SHP77 treated with DMSO at 0.1 percent for 48 hours (cell line): ENCODE measurements at regions not wholly inside any gene's neighbourhood (a gene's known extent, or its start where the extent isn't known, plus 50 kb on each side); places are given as distances from the start of the nearest gene placed in this dataset.
"Not testable (repeated sequence)": the region's sequence is repeated elsewhere in the genome, so short reads cannot be mapped to it uniquely, and the experiment has no call there.

Experiments used
- DNase-seq: peaks from one replicate; lab custom pipeline; 2025; lab: John Stamatoyannopoulos, UW

DNA sequence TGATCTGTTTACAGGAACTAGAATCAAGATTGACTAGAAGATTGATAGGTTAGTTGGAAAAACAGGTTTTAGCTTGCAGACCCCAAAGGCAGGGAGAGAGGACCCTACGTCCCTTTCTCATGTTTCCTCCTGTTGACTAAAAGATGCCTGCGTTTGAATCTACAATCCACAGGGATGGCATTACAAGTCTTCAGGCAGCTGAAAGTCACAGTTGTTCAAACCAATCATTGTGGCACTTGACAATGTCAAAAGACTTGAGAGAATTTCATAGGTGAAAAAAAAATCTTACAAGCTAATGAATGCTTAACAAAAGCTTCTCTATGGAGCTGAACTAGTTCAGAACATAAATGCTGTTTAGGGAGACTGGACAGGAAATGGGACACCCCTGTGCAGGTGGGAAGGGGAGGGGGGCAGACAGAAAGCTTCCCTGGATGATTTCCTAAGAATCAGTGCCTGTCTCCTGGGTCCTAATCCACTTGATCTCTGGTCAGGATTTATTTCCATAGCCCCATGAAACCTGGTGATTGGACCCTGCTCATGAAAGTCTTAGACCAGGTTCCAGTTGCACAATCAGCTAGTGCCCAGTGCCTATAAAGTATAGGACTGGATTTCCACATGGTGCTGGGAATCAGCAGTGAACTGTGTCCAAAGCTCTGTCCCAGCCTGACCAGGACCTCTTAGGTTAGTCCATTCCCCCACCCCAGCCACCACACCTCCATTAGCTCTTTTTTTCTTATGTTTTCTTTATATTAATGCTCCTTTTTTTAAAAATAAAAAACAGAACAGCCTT, 91.6 kb upstream of the BCAR3 start:
- DNase-seq, result no peak

- DNase-seq, result no peak
These were observed 90.2 kb upstream of the BCAR3 start for GRCh38 chr1:93771843-93772242.

DNA sequence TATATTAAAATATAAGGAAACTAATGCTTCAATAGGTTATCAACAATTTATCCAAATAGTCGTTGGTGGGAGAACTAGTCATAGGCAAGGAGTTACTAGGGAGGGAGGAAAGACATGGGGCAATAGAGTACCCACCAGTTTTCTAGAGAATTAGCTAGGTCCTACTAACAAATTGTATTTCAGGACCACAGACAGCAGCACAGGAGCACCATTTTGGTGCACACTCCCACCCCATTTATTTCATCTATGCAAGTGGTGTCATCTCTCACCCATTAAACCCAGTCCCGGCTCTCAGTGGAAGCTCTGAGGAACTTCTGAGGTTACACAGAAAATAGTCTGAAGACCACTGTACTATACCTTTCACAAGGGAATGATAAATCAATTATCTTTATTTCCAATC, 89.0 kb upstream of the BCAR3 start:
- no peak for DNase-seq

GRCh38 chr1:93769777-93770176, 88.1 kb upstream of the BCAR3 start:
- DNase-seq, result no peak

GRCh38 chr1:93768380-93768863, 86.8 kb upstream of the BCAR3 start:
- DNase-seq, result no peak

GRCh38 chr1:93766451-93766850, 84.8 kb upstream of the BCAR3 start:
- no peak for DNase-seq

DNA sequence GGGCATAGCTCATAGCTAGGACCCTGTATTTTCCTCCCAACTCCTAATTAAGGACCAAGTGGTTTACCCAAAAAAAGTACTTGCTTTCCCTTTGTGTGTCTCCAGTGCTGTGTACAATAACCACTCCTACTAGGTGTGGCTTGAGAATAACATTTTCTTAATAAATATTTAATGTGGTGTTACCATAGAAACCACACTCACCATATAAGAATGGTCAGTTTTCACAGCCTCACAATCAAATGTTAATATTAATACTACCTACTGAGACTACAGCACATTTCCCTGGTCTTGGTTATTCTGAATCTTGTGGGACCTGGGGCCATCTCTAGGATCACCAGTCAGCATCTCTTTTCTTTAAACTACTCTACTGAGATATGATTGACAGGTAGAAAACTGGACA, 83.5 kb upstream of the BCAR3 start:
- DNase-seq, result no peak

DNA sequence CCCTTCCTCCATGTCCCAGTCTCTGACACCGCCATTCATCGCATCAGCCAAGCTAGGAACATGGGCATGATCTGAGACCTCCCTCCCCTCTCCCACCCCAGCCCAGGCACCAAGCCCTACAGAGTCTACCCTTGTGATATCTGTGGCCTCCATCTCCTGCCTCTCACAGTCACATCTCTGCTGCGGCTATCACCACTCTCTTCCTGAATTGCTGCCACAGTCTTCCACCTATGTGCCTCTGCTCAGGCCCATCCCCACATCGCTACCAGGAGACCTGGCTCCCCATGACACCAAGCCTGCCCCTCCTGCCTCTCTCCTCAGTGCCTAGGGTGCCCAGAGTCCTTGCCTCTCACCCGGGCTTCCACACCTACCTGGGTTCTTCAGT, 82.7 kb upstream of the BCAR3 start:
- DNase-seq, result no peak

GRCh38 chr1:93763704-93764365, 82.2 kb upstream of the BCAR3 start:
- DNase-seq, result no peak

- no peak for DNase-seq
These were observed 77.3 kb upstream of the BCAR3 start for GRCh38 chr1:93758842-93759515.

DNA sequence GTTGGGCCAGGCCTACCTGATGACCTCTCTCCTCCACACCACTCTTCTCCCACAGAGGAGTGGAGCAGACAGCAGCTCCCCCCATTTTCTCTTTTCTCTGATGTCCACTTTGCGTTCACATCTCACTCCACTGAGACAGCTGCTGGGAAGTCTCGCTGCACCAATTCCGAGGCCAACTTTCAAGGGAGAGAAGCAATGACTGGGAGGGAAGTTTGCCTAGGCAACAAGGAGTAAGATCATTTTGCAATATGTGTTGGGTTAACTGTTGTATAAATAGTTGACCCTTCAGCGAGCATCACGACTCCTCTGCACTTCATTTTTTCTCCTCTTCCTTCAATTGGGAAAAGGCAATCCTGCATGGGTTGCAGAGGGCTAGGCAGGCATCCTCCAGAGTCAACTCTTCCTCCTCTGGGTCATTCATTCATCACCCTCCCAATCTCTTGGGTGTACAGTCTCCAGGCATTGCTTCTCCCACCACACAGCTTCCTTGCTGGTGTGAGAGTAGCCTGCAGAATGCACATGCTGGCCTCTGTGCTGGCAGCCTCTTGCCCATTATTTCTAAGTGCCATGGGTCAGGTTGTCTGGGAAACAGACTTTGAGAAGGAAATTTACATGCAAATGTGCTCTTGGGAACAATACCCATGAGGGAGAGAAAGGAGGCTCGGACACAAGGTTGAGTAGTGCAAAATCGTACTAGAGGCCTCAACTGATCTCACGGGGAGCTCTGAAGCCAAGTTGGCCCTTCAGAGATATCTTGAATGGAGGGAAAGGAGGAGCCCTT, 75.8 kb upstream of the BCAR3 start:
- no peak for DNase-seq

GRCh38 chr1:93756657-93757056, 75.0 kb upstream of the BCAR3 start:
- no peak for DNase-seq

DNA sequence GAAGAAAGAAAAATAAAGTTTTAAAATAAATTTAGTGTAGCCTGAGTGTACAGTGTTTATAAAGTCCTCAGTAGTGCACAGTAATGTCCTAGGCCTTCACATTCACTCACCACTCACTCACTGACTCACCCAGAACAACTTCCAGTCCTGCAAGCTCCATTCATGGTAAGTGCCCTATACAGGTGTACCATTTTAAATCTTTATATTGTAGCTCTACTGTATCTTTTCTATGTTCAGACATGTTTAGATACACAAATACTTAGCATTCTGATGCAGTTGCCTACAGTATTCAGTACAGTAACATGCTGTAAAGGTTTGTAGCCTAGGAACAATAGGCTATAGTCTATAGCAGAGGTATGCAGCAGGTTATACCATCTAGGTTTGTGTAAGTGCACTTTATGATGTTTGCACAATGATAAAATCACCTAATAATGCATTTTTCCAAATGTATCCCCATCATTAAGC, 73.6 kb upstream of the BCAR3 start:
- DNase-seq, result not testable (repeated sequence)

GRCh38 chr1:93753791-93754763, 72.4 kb upstream of the BCAR3 start:
- DNase-seq, result no peak

- no peak for DNase-seq
These were observed 70.0 kb upstream of the BCAR3 start for GRCh38 chr1:93751377-93752250.

DNA sequence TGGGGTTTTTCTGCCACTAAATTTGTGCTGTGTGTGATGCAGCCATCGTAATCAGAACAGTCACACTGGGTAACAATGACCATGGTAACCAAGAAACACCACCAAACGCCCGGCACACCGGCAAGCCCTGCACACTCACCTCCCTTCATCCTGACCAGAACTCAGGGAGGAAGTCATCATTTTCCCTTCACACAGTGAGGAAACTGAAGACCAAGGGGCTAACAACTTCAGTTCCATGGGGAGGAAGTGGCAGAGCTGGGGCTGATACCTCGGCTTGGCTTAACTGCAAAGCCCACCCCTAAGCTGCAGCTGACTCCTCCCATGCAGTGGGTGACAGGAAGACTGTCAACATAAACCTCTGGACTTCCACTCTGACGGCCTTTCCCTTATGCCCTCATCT, 69.3 kb upstream of the BCAR3 start:
- no peak for DNase-seq

DNA sequence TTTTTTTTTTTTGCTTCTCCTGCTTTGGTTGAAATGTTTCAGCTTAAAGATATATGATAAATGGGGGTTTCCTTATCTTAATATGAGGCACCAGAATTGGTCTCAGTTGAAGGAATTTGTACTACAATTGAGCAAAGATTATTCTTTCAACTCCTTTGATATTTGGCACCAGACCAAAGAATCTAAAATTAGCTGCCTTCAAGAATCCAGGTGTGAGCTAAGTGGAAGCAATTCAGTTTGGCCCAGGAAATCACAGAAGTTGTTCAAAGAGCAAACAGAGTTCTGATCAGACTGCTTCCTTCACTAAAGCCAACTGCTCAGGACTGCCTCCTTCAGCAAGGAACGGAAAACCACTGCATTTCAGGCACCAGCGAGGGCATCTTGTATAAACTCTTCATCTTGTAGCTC, 68.3 kb upstream of the BCAR3 start:
- DNase-seq, result no peak

DNA sequence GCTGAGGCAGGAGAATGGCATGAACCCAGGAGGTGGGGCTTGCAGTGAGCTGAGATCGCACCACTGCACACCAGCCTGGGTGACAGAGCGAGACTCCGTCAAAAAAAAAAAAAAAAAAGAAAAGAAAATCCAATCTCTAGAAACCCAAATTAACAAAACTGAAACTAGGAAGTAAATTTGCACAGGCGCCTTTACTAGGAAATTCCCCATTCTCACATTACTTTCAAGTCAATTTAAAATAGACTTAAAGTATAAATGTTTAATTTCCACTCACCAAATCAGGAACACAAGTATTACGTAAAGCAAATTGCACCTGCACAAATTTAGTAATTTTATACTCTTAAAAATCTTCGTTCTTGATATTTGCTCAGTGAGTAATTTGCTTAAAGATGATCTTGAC, 67.8 kb upstream of the BCAR3 start:
- no peak for DNase-seq

- DNase-seq, result no peak
These were observed 64.6 kb upstream of the BCAR3 start for GRCh38 chr1:93746021-93746812.
